HG03095 (cell line): ENCODE measurements at regions not wholly inside any gene's neighbourhood (a gene's known extent, or its start where the extent isn't known, plus 50 kb on each side); places are given as distances from the start of the nearest gene placed in this dataset.

Experiments used
- ATAC-seq: cut with Tn5 transposase; IDR thresholded peaks from one replicate; pipeline ENCODE4 v1.9.1; 2021; ENCODE audit warnings: moderate library complexity; ENCODE audit not compliant: unreplicated experiment

- no peak for ATAC-seq
Measured at GRCh38 chr7:41024126-41024525, 678.8 kb downstream of the INHBA start.

- no peak for ATAC-seq
Measured at GRCh38 chr7:41020056-41020455, 682.8 kb downstream of the INHBA start.

- ATAC-seq, result no peak
Measured at GRCh38 chr7:41013117-41013516, 689.8 kb downstream of the INHBA start.

GRCh38 chr7:41012041-41012440 lies 690.8 kb downstream of the INHBA start:
- ATAC-seq, result no peak

- ATAC-seq, result no peak
Measured at GRCh38 chr7:41010967-41011366, 691.9 kb downstream of the INHBA start.

- no peak for ATAC-seq
Measured at GRCh38 chr7:41010418-41010817, 692.5 kb downstream of the INHBA start.

- ATAC-seq, result no peak
Measured at GRCh38 chr7:41007811-41008210, 695.1 kb downstream of the INHBA start.

- ATAC-seq, result no peak
Measured at GRCh38 chr7:41007351-41007751, 695.5 kb downstream of the INHBA start.

GRCh38 chr7:41006306-41006995 lies 696.4 kb downstream of the INHBA start:
- ATAC-seq, result no peak

- ATAC-seq, result no peak
Measured at GRCh38 chr7:41005374-41005901, 697.5 kb downstream of the INHBA start.

- ATAC-seq, result no peak
Measured at GRCh38 chr7:41003977-41004376, 698.9 kb downstream of the INHBA start.

- ATAC-seq, result no peak
Measured at GRCh38 chr7:41003611-41003940, 699.3 kb downstream of the INHBA start.

- no peak for ATAC-seq
Measured at GRCh38 chr7:41002741-41003610, 699.9 kb downstream of the INHBA start.

GRCh38 chr7:41000042-41000441 lies 702.8 kb downstream of the INHBA start:
- ATAC-seq, result no peak

- ATAC-seq, result no peak
Measured at GRCh38 chr7:40996233-40996677, 706.6 kb downstream of the INHBA start.

- no peak for ATAC-seq
Measured at GRCh38 chr7:40990841-40991240, 712.0 kb downstream of the INHBA start.

- ATAC-seq, result no peak
Measured at GRCh38 chr7:40987571-40987970, 715.3 kb downstream of the INHBA start.

GRCh38 chr7:40986351-40986873 lies 716.5 kb downstream of the INHBA start:
- ATAC-seq, result no peak

GRCh38 chr7:40983111-40983510 lies 719.8 kb downstream of the INHBA start:
- ATAC-seq, result no peak

- ATAC-seq, result no peak
Measured at GRCh38 chr7:40979296-40979695, 723.6 kb downstream of the INHBA start.

- no peak for ATAC-seq
Measured at GRCh38 chr7:40978047-40978446, 724.8 kb downstream of the INHBA start.

- ATAC-seq, result no peak
Measured at GRCh38 chr7:40977533-40977932, 725.4 kb downstream of the INHBA start.
